ENCODE measurements at regions not wholly inside any gene's neighbourhood (a gene's known extent, or its start where the extent isn't known, plus 50 kb on each side); places are given as distances from the start of the nearest gene placed in this dataset.
"Not testable (repeated sequence)": the region's sequence is repeated elsewhere in the genome, so short reads cannot be mapped to it uniquely, and the experiment has no call there.

- no peak for ATAC-seq (ENCODE audit: low read depth)
Observed at GRCh38 chr13:81302677-81303076, 961.8 kb upstream of the SPRY2 start.

GRCh38 chr13:81302125-81302524, 961.2 kb upstream of the SPRY2 start:
- Mint-ChIP-seq H3K9me3 (peaks cover 2% of the 10 kb centered on the region), H3K27ac (no peak overlapping the region), H3K4me3 (no peak overlapping the region), H3K36me3 (no peaks in the 10 kb centered on the region), H3K27me3 (no peaks in the 10 kb centered on the region), H3K4me1 (no peaks in the 10 kb centered on the region)
- no peak for ATAC-seq (ENCODE audit: low read depth)
- no peak for DNase-seq (ENCODE audit: low spot score in 2 of 2)

More at GRCh38 chr13:81302677-81303076, 961.8 kb upstream of the SPRY2 start:
- H3K27ac Mint-ChIP-seq, result no peak overlapping the region
- H3K9me3 Mint-ChIP-seq, result peaks cover 2% of the 10 kb centered on the region
- H3K4me3 Mint-ChIP-seq, result no peak overlapping the region
- no peaks in the 10 kb centered on the region for H3K27me3 Mint-ChIP-seq
- no peaks in the 10 kb centered on the region for H3K36me3 Mint-ChIP-seq
- DNase-seq (ENCODE audit: low spot score in 2 of 2), result no peak
- H3K4me1 Mint-ChIP-seq, result no peaks in the 10 kb centered on the region

GRCh38 chr13:81295177-81295576, 954.3 kb upstream of the SPRY2 start:
- no peak for ATAC-seq (ENCODE audit: low read depth)
- no peaks in the 10 kb centered on the region for H3K27me3 Mint-ChIP-seq
- H3K36me3 Mint-ChIP-seq, result no peaks in the 10 kb centered on the region

GRCh38 chr13:81293594-81294164, 952.8 kb upstream of the SPRY2 start:
- Mint-ChIP-seq H3K27me3 (no peaks in the 10 kb centered on the region), H3K27ac (no peak overlapping the region), H3K4me1 (no peaks in the 10 kb centered on the region)

More at GRCh38 chr13:81295177-81295576, 954.3 kb upstream of the SPRY2 start:
- Mint-ChIP-seq H3K4me3 (no peak overlapping the region), H3K27ac (no peak overlapping the region), H3K9me3 (peaks cover 2% of the 10 kb centered on the region), H3K4me1 (no peaks in the 10 kb centered on the region)
- no peak for DNase-seq (ENCODE audit: low spot score in 2 of 2)

GRCh38 chr13:81283561-81283960, 942.6 kb upstream of the SPRY2 start:
- Mint-ChIP-seq H3K36me3 (no peaks in the 10 kb centered on the region), H3K4me3 (no peak overlapping the region), H3K9me3 (peaks cover 4% of the 10 kb centered on the region), H3K27ac (no peak overlapping the region), H3K27me3 (no peaks in the 10 kb centered on the region), H3K4me1 (no peaks in the 10 kb centered on the region)
- DNase-seq (ENCODE audit: low spot score in 2 of 2), result no peak
- no peak for ATAC-seq (ENCODE audit: low read depth)

More at GRCh38 chr13:81293594-81294164, 952.8 kb upstream of the SPRY2 start:
- DNase-seq (ENCODE audit: low spot score in 2 of 2) (no peak), ATAC-seq (ENCODE audit: low read depth) (no peak)
- no peaks in the 10 kb centered on the region for H3K36me3 Mint-ChIP-seq
- H3K9me3 Mint-ChIP-seq, result peaks cover 2% of the 10 kb centered on the region
- no peak overlapping the region for H3K4me3 Mint-ChIP-seq

- H3K36me3 Mint-ChIP-seq, result no peaks in the 10 kb centered on the region
- H3K9me3 Mint-ChIP-seq, result peaks cover 4% of the 10 kb centered on the region
- no peak overlapping the region for H3K4me3 Mint-ChIP-seq
- no peak for ATAC-seq (ENCODE audit: low read depth)
- DNase-seq (ENCODE audit: low spot score in 2 of 2), result no peak
- no peak overlapping the region for H3K27ac Mint-ChIP-seq
- no peaks in the 10 kb centered on the region for H3K27me3 Mint-ChIP-seq
- no peaks in the 10 kb centered on the region for H3K4me1 Mint-ChIP-seq
Observed at GRCh38 chr13:81283062-81283461, 942.1 kb upstream of the SPRY2 start.

- ATAC-seq (ENCODE audit: low read depth), result no peak
- H3K9me3 Mint-ChIP-seq, result peaks cover 4% of the 10 kb centered on the region
- H3K36me3 Mint-ChIP-seq, result no peaks in the 10 kb centered on the region
- no peak overlapping the region for H3K4me3 Mint-ChIP-seq
- no peaks in the 10 kb centered on the region for H3K4me1 Mint-ChIP-seq
- H3K27me3 Mint-ChIP-seq, result no peaks in the 10 kb centered on the region
- no peak for DNase-seq (ENCODE audit: low spot score in 2 of 2)
- no peak overlapping the region for H3K27ac Mint-ChIP-seq
Observed at GRCh38 chr13:81275666-81276258, 934.8 kb upstream of the SPRY2 start.

GRCh38 chr13:81247711-81248110, 906.8 kb upstream of the SPRY2 start:
- no peak for DNase-seq (ENCODE audit: low spot score in 2 of 2)
- Mint-ChIP-seq H3K4me1 (no peaks in the 10 kb centered on the region), H3K36me3 (no peaks in the 10 kb centered on the region), H3K27ac (no peak overlapping the region), H3K4me3 (no peak overlapping the region), H3K9me3 (peaks cover 2% of the 10 kb centered on the region), H3K27me3 (no peaks in the 10 kb centered on the region)
- no peak for ATAC-seq (ENCODE audit: low read depth)

GRCh38 chr13:81246556-81246955, 905.6 kb upstream of the SPRY2 start:
- DNase-seq (ENCODE audit: low spot score in 2 of 2) (no peak), ATAC-seq (ENCODE audit: low read depth) (no peak)
- Mint-ChIP-seq H3K27me3 (no peaks in the 10 kb centered on the region), H3K27ac (no peak overlapping the region), H3K4me3 (no peak overlapping the region), H3K4me1 (no peaks in the 10 kb centered on the region), H3K36me3 (no peaks in the 10 kb centered on the region), H3K9me3 (peaks cover 2% of the 10 kb centered on the region)

- no peak for DNase-seq (ENCODE audit: low spot score in 2 of 2)
- no peak overlapping the region for H3K27ac Mint-ChIP-seq
- H3K9me3 Mint-ChIP-seq, result peaks cover 2% of the 10 kb centered on the region
- no peaks in the 10 kb centered on the region for H3K36me3 Mint-ChIP-seq
- ATAC-seq (ENCODE audit: low read depth), result no peak
- H3K27me3 Mint-ChIP-seq, result no peaks in the 10 kb centered on the region
- no peaks in the 10 kb centered on the region for H3K4me1 Mint-ChIP-seq
- H3K4me3 Mint-ChIP-seq, result no peak overlapping the region
Observed at GRCh38 chr13:81244011-81244410, 903.1 kb upstream of the SPRY2 start.

GRCh38 chr13:81230386-81230785, 889.5 kb upstream of the SPRY2 start:
- no peak for DNase-seq (ENCODE audit: low spot score in 2 of 2)
- H3K36me3 Mint-ChIP-seq, result no peaks in the 10 kb centered on the region
- H3K4me1 Mint-ChIP-seq, result no peaks in the 10 kb centered on the region
- peaks cover 2% of the 10 kb centered on the region for H3K9me3 Mint-ChIP-seq
- H3K27me3 Mint-ChIP-seq, result no peaks in the 10 kb centered on the region
- no peak overlapping the region for H3K4me3 Mint-ChIP-seq
- no peak overlapping the region for H3K27ac Mint-ChIP-seq
- no peak for ATAC-seq (ENCODE audit: low read depth)

- not testable (repeated sequence) for ATAC-seq (ENCODE audit: low read depth); H3K27ac Mint-ChIP-seq; DNase-seq (ENCODE audit: low spot score in 2 of 2); H3K4me3 Mint-ChIP-seq; H3K9me3 Mint-ChIP-seq; H3K36me3 Mint-ChIP-seq; H3K4me1 Mint-ChIP-seq; H3K27me3 Mint-ChIP-seq
Observed at GRCh38 chr13:81226830-81227229, 885.9 kb upstream of the SPRY2 start.

GRCh38 chr13:81224209-81224833, 883.4 kb upstream of the SPRY2 start:
- H3K9me3 Mint-ChIP-seq, result peaks cover 4% of the 10 kb centered on the region
- no peaks in the 10 kb centered on the region for H3K36me3 Mint-ChIP-seq
- ATAC-seq (ENCODE audit: low read depth) (no peak), DNase-seq (ENCODE audit: low spot score in 2 of 2) (no peak)
- H3K27me3 Mint-ChIP-seq, result no peaks in the 10 kb centered on the region
- no peaks in the 10 kb centered on the region for H3K4me1 Mint-ChIP-seq
- no peak overlapping the region for H3K4me3 Mint-ChIP-seq
- no peak overlapping the region for H3K27ac Mint-ChIP-seq

- H3K27me3 Mint-ChIP-seq, result no peaks in the 10 kb centered on the region
- no peak for ATAC-seq (ENCODE audit: low read depth)
- peaks cover 4% of the 10 kb centered on the region for H3K9me3 Mint-ChIP-seq
- H3K36me3 Mint-ChIP-seq, result no peaks in the 10 kb centered on the region
- H3K27ac Mint-ChIP-seq, result no peak overlapping the region
- no peak for DNase-seq (ENCODE audit: low spot score in 2 of 2)
- no peak overlapping the region for H3K4me3 Mint-ChIP-seq
- no peaks in the 10 kb centered on the region for H3K4me1 Mint-ChIP-seq
Observed at GRCh38 chr13:81223778-81224177, 882.9 kb upstream of the SPRY2 start.

- Mint-ChIP-seq H3K4me1 (no peaks in the 10 kb centered on the region), H3K27me3 (no peaks in the 10 kb centered on the region), H3K4me3 (no peak overlapping the region), H3K36me3 (no peaks in the 10 kb centered on the region), H3K9me3 (peaks cover 5% of the 10 kb centered on the region), H3K27ac (no peak overlapping the region)
- no peak for DNase-seq (ENCODE audit: low spot score in 2 of 2)
- ATAC-seq (ENCODE audit: low read depth), result no peak
Observed at GRCh38 chr13:81211713-81212112, 870.8 kb upstream of the SPRY2 start.

Data from memory B cell (primary cell).